HG03378 (cell line): ENCODE measurements at regions not wholly inside any gene's neighbourhood (a gene's known extent, or its start where the extent isn't known, plus 50 kb on each side); places are given as distances from the start of the nearest gene placed in this dataset.
"Not testable (repeated sequence)": the region's sequence is repeated elsewhere in the genome, so short reads cannot be mapped to it uniquely, and the experiment has no call there.

Source experiments
- ATAC-seq: cut with Tn5 transposase; IDR thresholded peaks from one replicate; pipeline ENCODE4 v1.9.1; 2021; ENCODE audit warnings: mild to moderate bottlenecking, moderate library complexity; ENCODE audit not compliant: unreplicated experiment

GRCh38 chr10:63994371-63994770 is 473.2 kb downstream of the REEP3 start:
- no peak for ATAC-seq

- no peak for ATAC-seq
These were observed 486.0 kb downstream of the REEP3 start for GRCh38 chr10:64007157-64007556.

GRCh38 chr10:64010711-64011110 is 489.5 kb downstream of the REEP3 start:
- ATAC-seq: no peak

GRCh38 chr10:64011912-64012714 is 490.9 kb downstream of the REEP3 start:
- no peak for ATAC-seq

GRCh38 chr10:64014281-64014680 is 493.1 kb downstream of the REEP3 start:
- no peak for ATAC-seq

GRCh38 chr10:64023926-64024470 is 502.8 kb downstream of the REEP3 start:
- ATAC-seq: no peak

GRCh38 chr10:64033711-64034110 is 512.5 kb downstream of the REEP3 start:
- no peak for ATAC-seq

GRCh38 chr10:64036321-64036930 is 515.2 kb downstream of the REEP3 start:
- no peak for ATAC-seq

GRCh38 chr10:64037071-64037661 is 516.0 kb downstream of the REEP3 start:
- ATAC-seq: no peak

- no peak for ATAC-seq
These were observed 516.9 kb downstream of the REEP3 start for GRCh38 chr10:64038107-64038506.

- ATAC-seq: no peak
These were observed 518.0 kb downstream of the REEP3 start for GRCh38 chr10:64039198-64039597.

GRCh38 chr10:64040781-64041180 is 519.6 kb downstream of the REEP3 start:
- ATAC-seq: peak; percentile 25

GRCh38 chr10:64041185-64041988 is 520.2 kb downstream of the REEP3 start:
- peak; percentile 92 for ATAC-seq

- ATAC-seq: no peak
These were observed 520.8 kb downstream of the REEP3 start for GRCh38 chr10:64041989-64042490.

- no peak for ATAC-seq
These were observed 522.9 kb downstream of the REEP3 start for GRCh38 chr10:64044098-64044497.

GRCh38 chr10:64044957-64045632 is 523.9 kb downstream of the REEP3 start:
- not testable (repeated sequence) for ATAC-seq

GRCh38 chr10:64054392-64054791 is 533.2 kb downstream of the REEP3 start:
- ATAC-seq: no peak

GRCh38 chr10:64059884-64060283 is 538.7 kb downstream of the REEP3 start:
- ATAC-seq: no peak

- no peak for ATAC-seq
These were observed 539.2 kb downstream of the REEP3 start for GRCh38 chr10:64060389-64060788.

- ATAC-seq: no peak
These were observed 541.6 kb downstream of the REEP3 start for GRCh38 chr10:64062793-64063192.
